IMR-90 (cell line): ENCODE measurements at regions not wholly inside any gene's neighbourhood (a gene's known extent, or its start where the extent isn't known, plus 50 kb on each side); places are given as distances from the start of the nearest gene placed in this dataset.

ENCODE experiments used
- ATAC-seq: fragments of 200-7000 bp; cut with Tn5 transposase; 2 replicates; pipeline ENCODE4 v1.9.1; 2020; ENCODE audit warnings: low read depth, mild to moderate bottlenecking, moderate library complexity
- BruUV-seq: library from RNA; stranded (reverse); fragments of 400-500 nt; replicated peaks from 2 replicates; lab custom pipeline; 2021; lab: Mats Ljungman, UMichigan
- CTCF ChIA-PET: fragments of 300-600 bp; formaldehyde crosslinking; extraction: SDS; loops from one replicate; lab custom pipeline; 2021; ENCODE audit warnings: antibody characterized with exemption; lab: Yijun Ruan, JAX
- POLR2A ChIA-PET: fragments of 300-600 bp; sonication (Branson Sonifier 250); formaldehyde crosslinking; loops from one replicate; lab custom pipeline; 2022; ENCODE audit warnings: antibody characterized with exemption; ENCODE audit not compliant: unreplicated experiment; lab: Charles Lee
- DNase-seq: peaks from one replicate; pipeline ENCODE4 v3.0.0; 2013
- H2AFZ ChIP-seq: replicated peaks from 2 replicates; pipeline ENCODE3; 2013; ENCODE audit warnings: low read length, mild to moderate bottlenecking; ENCODE audit not compliant: poor library complexity
- H2AK5ac ChIP-seq: 2 replicates; pipeline ENCODE4 v1.6.1; 2013; ENCODE audit warnings: low read depth, low read length, inconsistent platforms
- H2AK9ac ChIP-seq: replicated peaks from 2 replicates; pipeline ENCODE3; 2013; ENCODE audit warnings: mild to moderate bottlenecking, low read depth, low read length, moderate library complexity; ENCODE audit not compliant: poor library complexity
- H2BK120ac ChIP-seq: 2 replicates; pipeline ENCODE4 v1.6.1; 2013; ENCODE audit warnings: low read depth, low read length, inconsistent platforms
- H2BK15ac ChIP-seq: 3 replicates; pipeline ENCODE4 v1.6.1; 2013; ENCODE audit warnings: low read depth, low read length, inconsistent platforms
- H2BK20ac ChIP-seq: 2 replicates; pipeline ENCODE4 v1.6.1; 2013; ENCODE audit warnings: low read depth, mild to moderate bottlenecking, inconsistent platforms, low read length, moderate library complexity
- H2BK5ac ChIP-seq: 2 replicates; pipeline ENCODE4 v1.6.1; 2013; ENCODE audit warnings: mild to moderate bottlenecking, low read depth, low read length, inconsistent platforms; ENCODE audit not compliant: poor library complexity, severe bottlenecking
- H3K14ac ChIP-seq: replicated peaks from 2 replicates; pipeline ENCODE4 v1.6.1; 2013; ENCODE audit warnings: low read depth, low read length, inconsistent platforms
- H3K18ac ChIP-seq: 2 replicates; pipeline ENCODE4 v1.6.1; 2013; ENCODE audit warnings: low read depth, low read length, control low read depth
- H3K23ac ChIP-seq: 2 replicates; pipeline ENCODE4 v1.6.1; 2013; ENCODE audit warnings: low read depth, low read length, inconsistent platforms
- H3K27ac ChIP-seq: 2 replicates; pipeline ENCODE4 v1.5.1; 2013; ENCODE audit warnings: mild to moderate bottlenecking, control low read depth, low read length; ENCODE audit not compliant: insufficient read depth
- H3K27me3 ChIP-seq: 2 replicates; pipeline ENCODE4 v1.6.1; 2013; ENCODE audit warnings: low read length; ENCODE audit not compliant: control insufficient read depth, insufficient read depth
- H3K36me3 ChIP-seq: 2 replicates; pipeline ENCODE4 v1.6.1; 2013; ENCODE audit warnings: low read length, mixed read lengths; ENCODE audit not compliant: control insufficient read depth, insufficient read depth
- H3K4ac ChIP-seq: 2 replicates; pipeline ENCODE4 v1.6.1; 2013; ENCODE audit warnings: low read depth, low read length, inconsistent platforms
- H3K4me1 ChIP-seq: 2 replicates; pipeline ENCODE4 v1.6.1; 2013; ENCODE audit warnings: low read length, mixed read lengths; ENCODE audit not compliant: control insufficient read depth, insufficient read depth
- H3K4me2 ChIP-seq: 2 replicates; pipeline ENCODE4 v1.6.1; 2013; ENCODE audit warnings: low read depth, mild to moderate bottlenecking, control low read depth, low read length, moderate library complexity
- H3K4me3 ChIP-seq: 2 replicates; pipeline ENCODE4 v1.5.1; 2013; ENCODE audit warnings: low read depth, mild to moderate bottlenecking, control low read depth, low read length, moderate library complexity; ENCODE audit not compliant: insufficient read depth
- H3K56ac ChIP-seq: 2 replicates; pipeline ENCODE4 v1.6.1; 2013; ENCODE audit warnings: low read length, inconsistent platforms; ENCODE audit not compliant: insufficient read depth; ENCODE audit errors: extremely low read depth
- H3K79me1 ChIP-seq, 2 experiments: 2 replicates each; pipeline ENCODE4 v1.6.1; 2013; ENCODE audit warnings: low read length in 2 of 2, inconsistent platforms in 1 of 2, low read depth in 1 of 2
- H3K9ac ChIP-seq: 2 replicates; pipeline ENCODE4 v1.6.1; 2013; ENCODE audit warnings: low read depth, low read length, control low read depth
- H3K9me1 ChIP-seq: 2 replicates; pipeline ENCODE4 v1.6.1; 2013; ENCODE audit warnings: low read length, inconsistent platforms; ENCODE audit not compliant: insufficient read depth
- H3K9me3 ChIP-seq: 2 replicates; pipeline ENCODE4 v1.6.1; 2013; ENCODE audit warnings: low read length; ENCODE audit not compliant: control insufficient read depth, insufficient read depth
- H4K20me1 ChIP-seq: 2 replicates; pipeline ENCODE4 v1.6.1; 2013; ENCODE audit warnings: low read length, inconsistent platforms; ENCODE audit not compliant: insufficient read depth
- H4K5ac ChIP-seq: 2 replicates; pipeline ENCODE4 v1.6.1; 2013; ENCODE audit warnings: mild to moderate bottlenecking, low read depth, low read length, control low read depth
- H4K8ac ChIP-seq, 2 experiments: 2 replicates each; pipeline ENCODE4 v1.6.1; 2013; ENCODE audit warnings: low read depth in 2 of 2, low read length in 2 of 2, control low read depth in 1 of 2, inconsistent platforms in 1 of 2
- H4K91ac ChIP-seq: 2 replicates; pipeline ENCODE4 v1.6.1; 2013; ENCODE audit warnings: low read depth, low read length, inconsistent platforms; ENCODE audit not compliant: insufficient read depth
- NFE2L2 ChIP-seq: fragments of 150-350 bp; IDR thresholded peaks from 2 replicates; pipeline ENCODE4 v1.6.1; 2016; ENCODE audit warnings: low read depth, mild to moderate bottlenecking, low read length
- POLR2A ChIP-seq: IDR thresholded peaks from 2 replicates; pipeline ENCODE4 v1.6.1; 2012; ENCODE audit warnings: mild to moderate bottlenecking, low read depth, low read length
- WGBS, 2 experiments: methylation state at CpG; one replicate each; pipeline versions ENCODE4 v1.1.5 to v1.1.7; 2013; ENCODE audit warnings: missing lambda C conversion rate in 2 of 2; ENCODE audit not compliant: insufficient read length in 1 of 2; ENCODE audit errors: extremely low coverage in 2 of 2; 5-methylcytosine and 5-hydroxymethylcytosine counted together
- dilution Hi-C: fragments of 300-500 bp; cut with HindIII; formaldehyde crosslinking; loops from one replicate; pipeline ENCODE4 v1.14.3; 2018; ENCODE audit warnings: low sequenced_read_pairs; ENCODE audit not compliant: unreplicated experiment
- in situ Hi-C: fragments of 300-500 bp; cut with MboI; formaldehyde crosslinking; loops from 3 replicates; pipeline ENCODE4 v1.14.3; 2019; ENCODE audit warnings: low sequenced_read_pairs, inconsistent platforms, mixed read lengths
- intact Hi-C: fragments of 100-400 bp; cut with micrococcal nuclease; formaldehyde crosslinking; loops from 2 replicates; pipeline ENCODE4 v1.10.0; 2022
- TF ChIP-seq, protein P1 (sequence below): fragments of 150-350 bp; IDR thresholded peaks from 2 replicates; pipeline ENCODE4 v1.6.1; 2017; ENCODE audit warnings: mild to moderate bottlenecking, antibody characterized with exemption, low read length, low read depth

- in situ Hi-C loops (loop anchor here (25.0 kb wide), 1 partner anchor 733 kb away; no protein-coding TSS in a partner anchor), dilution Hi-C loops (no loop called here), intact Hi-C loops (no loop called here)
- no peaks in the 10 kb centered on the region for H3K79me1 ChIP-seq
- H2AK9ac ChIP-seq, result no peak overlapping the region
- H3K4me3 ChIP-seq, result no peak overlapping the region
- H3K4ac ChIP-seq, result no peak overlapping the region
- H2BK15ac ChIP-seq, result no peak overlapping the region
- no peak overlapping the region for H4K91ac ChIP-seq
- H4K8ac ChIP-seq, result no peak overlapping the region
- no peak overlapping the region for H3K23ac ChIP-seq
- H3K27me3 ChIP-seq, result no peaks in the 10 kb centered on the region
- TF ChIP-seq NFE2L2 (no peak), POLR2A (no peak)
- TF ChIP-seq, protein P1, sequence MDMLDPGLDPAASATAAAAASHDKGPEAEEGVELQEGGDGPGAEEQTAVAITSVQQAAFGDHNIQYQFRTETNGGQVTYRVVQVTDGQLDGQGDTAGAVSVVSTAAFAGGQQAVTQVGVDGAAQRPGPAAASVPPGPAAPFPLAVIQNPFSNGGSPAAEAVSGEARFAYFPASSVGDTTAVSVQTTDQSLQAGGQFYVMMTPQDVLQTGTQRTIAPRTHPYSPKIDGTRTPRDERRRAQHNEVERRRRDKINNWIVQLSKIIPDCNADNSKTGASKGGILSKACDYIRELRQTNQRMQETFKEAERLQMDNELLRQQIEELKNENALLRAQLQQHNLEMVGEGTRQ, result no peak
- no peak overlapping the region for H4K5ac ChIP-seq
- no peak overlapping the region for H3K56ac ChIP-seq
- H3K4me1 ChIP-seq, result no peaks in the 10 kb centered on the region
- no peaks in the 10 kb centered on the region for H3K9me1 ChIP-seq
- no peaks in the 10 kb centered on the region for H4K20me1 ChIP-seq
- no peak overlapping the region for H3K14ac ChIP-seq
- no peak overlapping the region for H3K18ac ChIP-seq
- DNase-seq (no peak), ATAC-seq (no peak)
- no peak overlapping the region for H2BK20ac ChIP-seq
- no peak overlapping the region for H2AFZ ChIP-seq
- ChIA-PET CTCF (no interaction called here), POLR2A (no interaction called here)
- no peak overlapping the region for H3K4me2 ChIP-seq
- WGBS, 2 experiments, result 57% methylated on average over 1 of the region's 5 CpGs; no CpG with 5 or more reads in 1 of the 2 experiments
- no peak overlapping the region for H2BK120ac ChIP-seq
- no peak overlapping the region for H2AK5ac ChIP-seq
- no TSS peak for BruUV-seq
- no peaks in the 10 kb centered on the region for H3K36me3 ChIP-seq
- H3K9me3 ChIP-seq, result no peaks in the 10 kb centered on the region
- no peak overlapping the region for H3K27ac ChIP-seq
- H3K9ac ChIP-seq, result no peak overlapping the region
- no peak overlapping the region for H2BK5ac ChIP-seq
Observed at GRCh38 chr16:52920331-52920730, 132.4 kb downstream of the CHD9NB start.
